Choroid plexus epithelial cell (primary cell): ENCODE measurements at regions not wholly inside any gene's neighbourhood (a gene's known extent, or its start where the extent isn't known, plus 50 kb on each side); places are given as distances from the start of the nearest gene placed in this dataset.

Experiments used
- DNase-seq: peaks from one replicate; pipeline ENCODE4 v3.0.0-alpha.2; 2010; ENCODE audit warnings: low read depth
- H3K4me3 ChIP-seq: 2 replicates; pipeline ENCODE4 v1.5.1; 2011; ENCODE audit warnings: low read depth, mild to moderate bottlenecking, control low read depth, low read length, moderate library complexity
- CTCF ChIP-seq: conservative IDR thresholded peaks from 2 replicates; pipeline ENCODE4 v1.5.1; 2011; ENCODE audit warnings: low read depth, mild to moderate bottlenecking, control low read depth, inconsistent platforms, low read length, moderate library complexity

GRCh38 chr3:31377045-31377642 lies 155.6 kb upstream of the STT3B start:
- no peak for TF ChIP-seq CTCF
- DNase-seq = peak; percentile 71
- H3K4me3 ChIP-seq = no peak overlapping the region

- H3K4me3 ChIP-seq = no peak overlapping the region
- TF ChIP-seq CTCF = no peak
- no peak for DNase-seq
Observed at GRCh38 chr3:31378231-31378630, 154.5 kb upstream of the STT3B start.

GRCh38 chr3:31379598-31379997 lies 153.1 kb upstream of the STT3B start:
- no peak for TF ChIP-seq CTCF
- no peak overlapping the region for H3K4me3 ChIP-seq
- peak; percentile 27 for DNase-seq

GRCh38 chr3:31382856-31383255 lies 149.9 kb upstream of the STT3B start:
- no peak overlapping the region for H3K4me3 ChIP-seq
- DNase-seq = no peak
- TF ChIP-seq CTCF = no peak

GRCh38 chr3:31384117-31384516 lies 148.6 kb upstream of the STT3B start:
- no peak overlapping the region for H3K4me3 ChIP-seq
- DNase-seq = no peak
- TF ChIP-seq CTCF = no peak

GRCh38 chr3:31389939-31390338 lies 142.8 kb upstream of the STT3B start:
- TF ChIP-seq CTCF = no peak
- DNase-seq = no peak

GRCh38 chr3:31390466-31390865 lies 142.3 kb upstream of the STT3B start:
- H3K4me3 ChIP-seq = no peak overlapping the region
- DNase-seq = no peak
- no peak for TF ChIP-seq CTCF

More at GRCh38 chr3:31389939-31390338, 142.8 kb upstream of the STT3B start:
- H3K4me3 ChIP-seq = no peak overlapping the region
